NCI-H1092 (cell line): ENCODE measurements at regions not wholly inside any gene's neighbourhood (a gene's known extent, or its start where the extent isn't known, plus 50 kb on each side); places are given as distances from the start of the nearest gene placed in this dataset.

Experiments used
- DNase-seq: peaks from one replicate; lab custom pipeline; 2025; lab: John Stamatoyannopoulos, UW

GRCh38 chr3:194995334-194995733 lies 275.6 kb downstream of the XXYLT1 start:
- no peak for DNase-seq

- no peak for DNase-seq
Observed at GRCh38 chr3:194995922-194996321, 275.0 kb downstream of the XXYLT1 start.

- no peak for DNase-seq
Observed at GRCh38 chr3:194996746-194997145, 274.2 kb downstream of the XXYLT1 start.

- DNase-seq = no peak
Observed at GRCh38 chr3:194998417-194998816, 272.5 kb downstream of the XXYLT1 start.

GRCh38 chr3:194998948-194999347 lies 272.0 kb downstream of the XXYLT1 start:
- DNase-seq = no peak

GRCh38 chr3:194999491-194999890 lies 271.5 kb downstream of the XXYLT1 start:
- no peak for DNase-seq

GRCh38 chr3:195001261-195001660 lies 269.7 kb downstream of the XXYLT1 start:
- DNase-seq = no peak

- DNase-seq = peak; percentile 83
Observed at GRCh38 chr3:195001961-195002861, 268.7 kb downstream of the XXYLT1 start.

GRCh38 chr3:195003006-195003892 lies 267.7 kb downstream of the XXYLT1 start:
- DNase-seq = no peak

GRCh38 chr3:195003893-195004289 lies 267.1 kb downstream of the XXYLT1 start:
- DNase-seq = no peak

GRCh38 chr3:195004512-195005250 lies 266.3 kb downstream of the XXYLT1 start:
- DNase-seq = no peak

GRCh38 chr3:195005251-195005620 lies 265.7 kb downstream of the XXYLT1 start:
- no peak for DNase-seq

- no peak for DNase-seq
Observed at GRCh38 chr3:195005759-195006510, 265.0 kb downstream of the XXYLT1 start.

- no peak for DNase-seq
Observed at GRCh38 chr3:195007151-195007550, 263.8 kb downstream of the XXYLT1 start.

GRCh38 chr3:195007766-195008165 lies 263.2 kb downstream of the XXYLT1 start:
- no peak for DNase-seq

- no peak for DNase-seq
Observed at GRCh38 chr3:195008816-195009215, 262.1 kb downstream of the XXYLT1 start.

GRCh38 chr3:195009616-195010015 lies 261.3 kb downstream of the XXYLT1 start:
- no peak for DNase-seq

GRCh38 chr3:195010551-195011100 lies 260.3 kb downstream of the XXYLT1 start:
- DNase-seq = no peak

GRCh38 chr3:195011231-195011834 lies 259.6 kb downstream of the XXYLT1 start:
- DNase-seq = no peak

GRCh38 chr3:195012100-195012499 lies 258.9 kb downstream of the XXYLT1 start:
- no peak for DNase-seq

GRCh38 chr3:195012571-195012970 lies 258.4 kb downstream of the XXYLT1 start:
- no peak for DNase-seq
